ENCODE measurements at regions not wholly inside any gene's neighbourhood (a gene's known extent, or its start where the extent isn't known, plus 50 kb on each side); places are given as distances from the start of the nearest gene placed in this dataset.

GRCh38 chr9:61670616-61671015 is 480.8 kb downstream of the SPATA31A7 start:
- H2AFZ ChIP-seq (ENCODE audit: low read depth, low read length) = no peak overlapping the region
- H3K27me3 ChIP-seq (ENCODE audit: control insufficient read depth in 2 of 2, insufficient read depth in 2 of 2, low read length in 2 of 2) = no peaks in the 10 kb centered on the region
- dilution Hi-C loops (cut with MboI; ENCODE audit: extremely low pct_ligation_motif_present, low sequenced_read_pairs) = no loop called here
- ChIA-PET CTCF (no interaction called here), POLR2A (no interaction called here)
- H3K36me3 ChIP-seq (ENCODE audit: control insufficient read depth in 2 of 2, extremely low read depth in 1 of 2, insufficient read depth in 2 of 2, low read length in 2 of 2) = no peaks in the 10 kb centered on the region
- no peak overlapping the region for H3K9ac ChIP-seq (replicated peaks; ENCODE audit: extremely low read depth, insufficient read depth, low read length)
- H3K4me3 ChIP-seq (replicated peaks in 1 of 3; ENCODE audit: insufficient read depth in 1 of 3, low read depth in 1 of 3, low read length in 3 of 3) = no peak overlapping the region
- FAIRE-seq (no peak), DNase-seq (ENCODE audit: low read depth, low spot score) (no peak)
- H4K20me1 ChIP-seq (replicated peaks; ENCODE audit: control insufficient read depth, extremely low read depth, insufficient read depth, low read length) = no peaks in the 10 kb centered on the region
- intact Hi-C loops (cut with micrococcal nuclease) = no loop called here
- no peak overlapping the region for H3K4me2 ChIP-seq (ENCODE audit: insufficient read depth, low read length)
- H3K9me3 ChIP-seq (replicated peaks; ENCODE audit: control insufficient read depth, insufficient read depth, low read length) = peaks cover 2% of the 10 kb centered on the region
- TF ChIP-seq EZH2 (IDR thresholded peaks at IDR 0.05; ENCODE audit: borderline replicate concordance, low read depth, low read length, severe bottlenecking) = no peak
- no peak for TF ChIP-seq POLR2AphosphoS5 (IDR thresholded peaks at IDR 0.05; ENCODE audit: insufficient read depth, low read depth, low read length)
- no peak for TF ChIP-seq JUN (IDR thresholded peaks at IDR 0.05; ENCODE audit: borderline replicate concordance, insufficient read depth, insufficient read length, low read depth)
- TF ChIP-seq MYC (IDR thresholded peaks at IDR 0.05; ENCODE audit: low read depth, low read length) = no peak
- TF ChIP-seq GATA2 (IDR thresholded peaks at IDR 0.05; ENCODE audit: insufficient read depth, insufficient read length, low read depth, low read length) = no peak
- no peak for TF ChIP-seq FOS (IDR thresholded peaks at IDR 0.05; ENCODE audit: borderline replicate concordance, insufficient read depth, low read length)
- TF ChIP-seq MAX (IDR thresholded peaks at IDR 0.05; ENCODE audit: insufficient read depth, insufficient read length) = no peak
- no peak for TF ChIP-seq POLR2A (IDR thresholded peaks at IDR 0.05; ENCODE audit: low read depth, low read length)
- no peak for TF ChIP-seq CTCF (IDR thresholded peaks at IDR 0.05; ENCODE audit: extremely low read depth in 1 of 2, insufficient read depth in 1 of 2, low read depth in 1 of 2, low read length in 2 of 2)
- no peaks in the 10 kb centered on the region for H3K4me1 ChIP-seq (ENCODE audit: control insufficient read depth, extremely low read depth, insufficient read depth, low read length)
- no peak overlapping the region for H3K27ac ChIP-seq (ENCODE audit: insufficient read depth, low read depth, low read length)
- no peaks in the 10 kb centered on the region for H3K79me2 ChIP-seq (ENCODE audit: control insufficient read depth, insufficient read depth, low read length)
- no peaks in the 10 kb centered on the region for H3K9me1 ChIP-seq (replicated peaks; ENCODE audit: control insufficient read depth, extremely low read depth, insufficient read depth, low read length)
- BruUV-seq (replicated peaks) = no TSS peak

Measured in endothelial cell of umbilical vein (primary cell).